ENCODE measurements at regions not wholly inside any gene's neighbourhood (a gene's known extent, or its start where the extent isn't known, plus 50 kb on each side); places are given as distances from the start of the nearest gene placed in this dataset.

GRCh38 chr3:4150816-4151215, 152.4 kb upstream of the SETMAR start:
- Histone ChIP-seq H3K9me3 (no peaks in the 10 kb centered on the region), H3K36me3 (no peaks in the 10 kb centered on the region), H3K4me3 (no peak overlapping the region), H3K27ac (no peak overlapping the region), H3K27me3 (no peaks in the 10 kb centered on the region), H3K4me1 (no peaks in the 10 kb centered on the region)
- TF ChIP-seq, protein P1, sequence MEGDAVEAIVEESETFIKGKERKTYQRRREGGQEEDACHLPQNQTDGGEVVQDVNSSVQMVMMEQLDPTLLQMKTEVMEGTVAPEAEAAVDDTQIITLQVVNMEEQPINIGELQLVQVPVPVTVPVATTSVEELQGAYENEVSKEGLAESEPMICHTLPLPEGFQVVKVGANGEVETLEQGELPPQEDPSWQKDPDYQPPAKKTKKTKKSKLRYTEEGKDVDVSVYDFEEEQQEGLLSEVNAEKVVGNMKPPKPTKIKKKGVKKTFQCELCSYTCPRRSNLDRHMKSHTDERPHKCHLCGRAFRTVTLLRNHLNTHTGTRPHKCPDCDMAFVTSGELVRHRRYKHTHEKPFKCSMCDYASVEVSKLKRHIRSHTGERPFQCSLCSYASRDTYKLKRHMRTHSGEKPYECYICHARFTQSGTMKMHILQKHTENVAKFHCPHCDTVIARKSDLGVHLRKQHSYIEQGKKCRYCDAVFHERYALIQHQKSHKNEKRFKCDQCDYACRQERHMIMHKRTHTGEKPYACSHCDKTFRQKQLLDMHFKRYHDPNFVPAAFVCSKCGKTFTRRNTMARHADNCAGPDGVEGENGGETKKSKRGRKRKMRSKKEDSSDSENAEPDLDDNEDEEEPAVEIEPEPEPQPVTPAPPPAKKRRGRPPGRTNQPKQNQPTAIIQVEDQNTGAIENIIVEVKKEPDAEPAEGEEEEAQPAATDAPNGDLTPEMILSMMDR (IDR thresholded peaks at IDR 0.05): no peak
- intact Hi-C loops (cut with DNase I): no loop called here
- ATAC-seq (no peak), DNase-seq (no peak)

- no peaks in the 10 kb centered on the region for H3K27me3 ChIP-seq
- H3K4me1 ChIP-seq: no peaks in the 10 kb centered on the region
- no peaks in the 10 kb centered on the region for H3K36me3 ChIP-seq
- DNase-seq: no peak
- H3K4me3 ChIP-seq: no peak overlapping the region
- no peak overlapping the region for H3K27ac ChIP-seq
- no peaks in the 10 kb centered on the region for H3K9me3 ChIP-seq
- no peak for ATAC-seq
- intact Hi-C loops (cut with DNase I): no loop called here
- TF ChIP-seq, protein P1 (IDR thresholded peaks at IDR 0.05): no peak
Measured at GRCh38 chr3:4151859-4152258, 151.3 kb upstream of the SETMAR start.

DNA sequence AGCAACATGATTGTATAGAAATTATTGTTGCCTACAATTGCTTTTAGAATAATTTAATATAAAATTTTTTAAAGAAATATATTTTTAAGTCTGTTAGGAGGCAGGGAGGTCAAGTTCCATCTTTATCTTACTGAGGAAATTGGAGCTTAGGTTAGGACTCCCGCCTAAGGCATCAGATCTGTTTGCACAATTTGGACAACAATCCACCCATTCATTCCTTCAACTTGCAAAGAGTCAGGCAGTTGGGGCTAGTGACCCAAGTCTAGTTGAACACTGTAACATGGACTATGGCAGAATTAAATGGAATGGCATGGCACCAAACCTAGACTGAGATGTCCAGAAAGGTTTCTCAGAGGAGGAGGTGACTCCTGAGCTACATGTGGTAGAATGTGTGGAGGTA, 149.4 kb upstream of the SETMAR start:
- no peak for ATAC-seq
- intact Hi-C loops (cut with DNase I): no loop called here

DNA sequence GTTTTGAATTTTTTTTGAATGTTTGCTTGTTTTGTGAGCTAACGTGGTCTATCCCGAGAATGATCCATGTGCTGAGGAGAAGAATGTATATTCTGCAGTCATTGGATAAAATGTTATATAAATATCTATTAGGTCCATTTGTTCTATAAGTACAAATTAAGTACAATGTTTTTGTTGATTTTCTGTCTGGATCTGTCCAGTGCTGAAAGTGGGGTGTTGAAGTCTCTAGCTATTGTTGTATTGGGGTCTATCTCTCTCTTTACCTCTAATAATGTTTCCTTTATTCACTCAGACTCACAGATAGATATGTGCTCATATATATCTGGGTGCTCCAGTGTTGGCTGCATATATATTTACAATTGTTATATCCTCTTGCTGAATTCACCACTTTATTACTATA, 144.8 kb upstream of the SETMAR start:
- intact Hi-C loops (cut with DNase I): no loop called here
- H3K27ac ChIP-seq: no peak overlapping the region
- TF ChIP-seq, protein P1 (IDR thresholded peaks at IDR 0.05): no peak
- H3K4me3 ChIP-seq: no peak overlapping the region
- no peaks in the 10 kb centered on the region for H3K27me3 ChIP-seq
- no peaks in the 10 kb centered on the region for H3K9me3 ChIP-seq
- no peaks in the 10 kb centered on the region for H3K4me1 ChIP-seq
- H3K36me3 ChIP-seq: no peaks in the 10 kb centered on the region
- ATAC-seq: no peak
- DNase-seq: no peak

More for the DNA sequence above, 149.4 kb upstream of the SETMAR start:
- no peaks in the 10 kb centered on the region for H3K36me3 ChIP-seq
- H3K4me3 ChIP-seq: no peak overlapping the region
- no peaks in the 10 kb centered on the region for H3K9me3 ChIP-seq
- H3K27ac ChIP-seq: no peak overlapping the region
- H3K27me3 ChIP-seq: no peaks in the 10 kb centered on the region
- TF ChIP-seq, protein P1 (IDR thresholded peaks at IDR 0.05): no peak
- H3K4me1 ChIP-seq: no peaks in the 10 kb centered on the region
- no peak for DNase-seq

GRCh38 chr3:4162096-4162495, 141.1 kb upstream of the SETMAR start:
- no peaks in the 10 kb centered on the region for H3K9me3 ChIP-seq
- DNase-seq (no peak), ATAC-seq (peak; percentile 71)
- H3K4me3 ChIP-seq: no peak overlapping the region
- H3K27ac ChIP-seq: no peak overlapping the region
- TF ChIP-seq, protein P1 (IDR thresholded peaks at IDR 0.05): no peak
- H3K4me1 ChIP-seq: no peaks in the 10 kb centered on the region
- no peaks in the 10 kb centered on the region for H3K27me3 ChIP-seq
- intact Hi-C loops (cut with DNase I): no loop called here
- no peaks in the 10 kb centered on the region for H3K36me3 ChIP-seq

DNA sequence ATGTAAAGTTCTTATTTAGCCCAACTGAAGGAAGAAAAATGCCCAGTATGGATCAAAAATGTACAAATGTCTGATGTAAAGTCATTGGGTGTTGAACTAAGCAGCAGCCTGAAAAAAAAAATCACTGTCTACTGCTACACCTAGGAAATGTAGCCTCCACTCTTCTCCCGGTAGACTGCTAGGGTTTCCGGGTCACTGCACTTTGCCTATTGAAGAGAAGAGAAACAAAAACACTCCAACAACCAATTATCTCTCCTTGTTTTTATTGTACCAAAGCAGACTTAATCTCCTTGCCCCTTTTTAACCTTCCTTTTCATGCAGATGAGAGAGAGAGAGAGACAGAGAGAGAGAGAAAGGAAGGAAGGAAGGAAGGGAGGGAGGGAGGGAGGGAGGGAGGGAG, 140.2 kb upstream of the SETMAR start:
- no peak overlapping the region for H3K4me3 ChIP-seq
- intact Hi-C loops (cut with DNase I): no loop called here

More for the DNA sequence above, 140.2 kb upstream of the SETMAR start:
- H3K27me3 ChIP-seq: no peaks in the 10 kb centered on the region
- peaks cover 2% of the 10 kb centered on the region for H3K9me3 ChIP-seq
- H3K4me1 ChIP-seq: no peaks in the 10 kb centered on the region
- ATAC-seq (no peak), DNase-seq (no peak)
- H3K27ac ChIP-seq: no peak overlapping the region
- no peaks in the 10 kb centered on the region for H3K36me3 ChIP-seq
- TF ChIP-seq, protein P1 (IDR thresholded peaks at IDR 0.05): no peak

Measured in upper lobe of right lung (tissue), 1 donor.